Transverse colon (tissue), 4 donors: ENCODE measurements at regions not wholly inside any gene's neighbourhood (a gene's known extent, or its start where the extent isn't known, plus 50 kb on each side); places are given as distances from the start of the nearest gene placed in this dataset.

ENCODE experiments used
- POLR2AphosphoS5 ChIP-seq, 3 donors: sonication (generic); formaldehyde crosslinking; IDR thresholded peaks; one replicate each; pipeline ENCODE4 v1.6.1; 2016; ENCODE audit warnings: antibody characterized with exemption in 3 of 3
- TF ChIP-seq, protein P1 (sequence below), 5 experiments: fragments of 200-600 bp in 3 of 5; fragments of 450-650 bp in 2 of 5; sonication (generic) in 3 of 5; IDR thresholded peaks; 1 replicate in 2 of 5; 2 replicates in 3 of 5; pipeline ENCODE4 v1.5.1; 2016 to 2017; ENCODE audit warnings: antibody characterized with exemption in 5 of 5, inconsistent platforms in 3 of 5, mild to moderate bottlenecking in 2 of 5, moderate library complexity in 1 of 5

DNA sequence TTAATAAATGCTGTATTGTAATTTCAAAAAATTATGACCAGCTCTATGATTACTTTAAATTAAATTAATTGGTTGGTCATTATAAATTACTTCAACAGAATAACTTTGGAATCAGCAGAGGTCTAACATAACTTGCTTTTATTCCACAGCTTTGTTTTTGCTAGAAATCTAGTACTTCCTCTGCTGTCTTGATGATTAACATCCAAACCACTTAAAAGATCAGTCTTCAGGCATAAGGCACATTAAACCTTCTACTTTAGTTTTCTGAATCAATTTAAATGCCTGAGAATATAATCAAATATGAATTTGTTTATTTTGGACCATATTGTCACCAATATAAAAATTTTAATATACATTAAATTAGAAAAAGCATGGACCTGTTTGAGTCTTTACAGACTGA is 465.3 kb downstream of the ARL4A start:
- TF ChIP-seq, protein P1, sequence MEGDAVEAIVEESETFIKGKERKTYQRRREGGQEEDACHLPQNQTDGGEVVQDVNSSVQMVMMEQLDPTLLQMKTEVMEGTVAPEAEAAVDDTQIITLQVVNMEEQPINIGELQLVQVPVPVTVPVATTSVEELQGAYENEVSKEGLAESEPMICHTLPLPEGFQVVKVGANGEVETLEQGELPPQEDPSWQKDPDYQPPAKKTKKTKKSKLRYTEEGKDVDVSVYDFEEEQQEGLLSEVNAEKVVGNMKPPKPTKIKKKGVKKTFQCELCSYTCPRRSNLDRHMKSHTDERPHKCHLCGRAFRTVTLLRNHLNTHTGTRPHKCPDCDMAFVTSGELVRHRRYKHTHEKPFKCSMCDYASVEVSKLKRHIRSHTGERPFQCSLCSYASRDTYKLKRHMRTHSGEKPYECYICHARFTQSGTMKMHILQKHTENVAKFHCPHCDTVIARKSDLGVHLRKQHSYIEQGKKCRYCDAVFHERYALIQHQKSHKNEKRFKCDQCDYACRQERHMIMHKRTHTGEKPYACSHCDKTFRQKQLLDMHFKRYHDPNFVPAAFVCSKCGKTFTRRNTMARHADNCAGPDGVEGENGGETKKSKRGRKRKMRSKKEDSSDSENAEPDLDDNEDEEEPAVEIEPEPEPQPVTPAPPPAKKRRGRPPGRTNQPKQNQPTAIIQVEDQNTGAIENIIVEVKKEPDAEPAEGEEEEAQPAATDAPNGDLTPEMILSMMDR (IDR thresholded peaks at IDR 0.05) = no peak
- TF ChIP-seq POLR2AphosphoS5 (IDR thresholded peaks at IDR 0.05) = no peak
